ENCODE measurements at regions not wholly inside any gene's neighbourhood (a gene's known extent, or its start where the extent isn't known, plus 50 kb on each side); places are given as distances from the start of the nearest gene placed in this dataset.

- no peak for DNase-seq
Observed at GRCh38 chr21:41689289-41689583, 77.6 kb downstream of the RIPK4 start.

- DNase-seq: no peak
Observed at GRCh38 chr21:41687633-41688032, 79.2 kb downstream of the RIPK4 start.

- no peak for DNase-seq
Observed at GRCh38 chr21:41686664-41687063, 80.2 kb downstream of the RIPK4 start.

GRCh38 chr21:41685511-41686149, 81.2 kb downstream of the RIPK4 start:
- DNase-seq: no peak

GRCh38 chr21:41684381-41685245, 82.2 kb downstream of the RIPK4 start:
- no peak for DNase-seq

GRCh38 chr21:41683815-41684214, 83.0 kb downstream of the RIPK4 start:
- no peak for DNase-seq

GRCh38 chr21:41682719-41683179, 84.1 kb downstream of the RIPK4 start:
- DNase-seq: no peak

- no peak for DNase-seq
Observed at GRCh38 chr21:41681939-41682718, 84.7 kb downstream of the RIPK4 start.

GRCh38 chr21:41681348-41681801, 85.5 kb downstream of the RIPK4 start:
- DNase-seq: no peak

GRCh38 chr21:41680444-41681347, 86.2 kb downstream of the RIPK4 start:
- peak; percentile 43 for DNase-seq

GRCh38 chr21:41678924-41679318, 87.9 kb downstream of the RIPK4 start:
- peak; percentile 94 for DNase-seq

- peak; percentile 94 for DNase-seq
Observed at GRCh38 chr21:41678016-41678923, 88.6 kb downstream of the RIPK4 start.

GRCh38 chr21:41677671-41678015, 89.2 kb downstream of the RIPK4 start:
- peak; percentile 90 for DNase-seq

GRCh38 chr21:41676198-41676597, 90.7 kb downstream of the RIPK4 start:
- no peak for DNase-seq

GRCh38 chr21:41675574-41675973, 91.3 kb downstream of the RIPK4 start:
- no peak for DNase-seq

GRCh38 chr21:41674402-41674801, 92.5 kb downstream of the RIPK4 start:
- no peak for DNase-seq

GRCh38 chr21:41673596-41674335, 93.1 kb downstream of the RIPK4 start:
- no peak for DNase-seq

GRCh38 chr21:41673071-41673470, 93.8 kb downstream of the RIPK4 start:
- no peak for DNase-seq

GRCh38 chr21:41672543-41672915, 94.3 kb downstream of the RIPK4 start:
- no peak for DNase-seq

- DNase-seq: no peak
Observed at GRCh38 chr21:41671859-41672542, 94.9 kb downstream of the RIPK4 start.

All from DMS153 (cell line).